Pancreas (tissue), 10 donors: ENCODE measurements at regions not wholly inside any gene's neighbourhood (a gene's known extent, or its start where the extent isn't known, plus 50 kb on each side); places are given as distances from the start of the nearest gene placed in this dataset.

Experiments used
- ATAC-seq, 4 donors: fragments of 200-7000 bp; cut with Tn5 transposase; one replicate each; pipeline versions ENCODE4 v1.8.0 to v1.9.1; 2020; ENCODE audit warnings: mild to moderate bottlenecking in 4 of 4, moderate library complexity in 4 of 4
- DNase-seq, 6 donors: peaks; one replicate each; pipeline ENCODE4 v3.0.0-alpha.2; 2020
- FAIRE-seq: peaks from 2 replicates; lab custom pipeline; 2012; peaks lifted over from hg19 to GRCh38; lab: Jason Lieb, UNC
- H3K27ac ChIP-seq, 4 donors: fragments of 200-600 bp; sonication (generic); 1 replicate in 3 of 4; 2 replicates in 1 of 4; pipeline versions ENCODE4 v1.5.0 to v1.8.0; 2020
- H3K27me3 ChIP-seq, 4 donors: fragments of 200-600 bp; one replicate each; pipeline ENCODE4 v1.8.0; 2021
- H3K36me3 ChIP-seq, 3 donors: fragments of 200-600 bp; sonication (generic) in 1 of 3; one replicate each; pipeline versions ENCODE4 v1.5.0 to v1.8.0; 2020 to 2021
- H3K4me1 ChIP-seq, 3 donors: fragments of 200-600 bp; one replicate each; pipeline ENCODE4 v1.8.0; 2021
- H3K4me3 ChIP-seq, 4 donors: fragments of 200-600 bp; sonication (generic) in 2 of 4; one replicate each; pipeline versions ENCODE4 v1.5.0 to v1.8.0; 2020 to 2021
- H3K9me3 ChIP-seq, 4 donors: fragments of 200-600 bp; one replicate each; pipeline ENCODE4 v1.8.0; 2021
- WGBS, 2 donors: extraction: QIAGEN DNeasy Blood & Tissue Kit; methylation state at CpG; one replicate each; pipeline ENCODE4 v1.1.7; 2013; 5-methylcytosine and 5-hydroxymethylcytosine counted together
- intact Hi-C, 3 donors: fragments of 100-400 bp; cut with DNase I; formaldehyde crosslinking; loops; one replicate each; pipeline versions ENCODE4 v1.11.1 to v1.14.2; 2022
- TF ChIP-seq, protein P1 (sequence below), 4 donors: fragments of 200-600 bp; sonication (generic) in 3 of 4; IDR thresholded peaks; one replicate each; pipeline versions ENCODE4 v1.5.0 to v1.8.0; 2021; ENCODE audit warnings: antibody characterized with exemption in 4 of 4
- donor health status: healthy with polysubstance abuse.
- donor health status: DM: no; HTN: no; CAD: no; lungs with moderate emphysema.
- donor health status: DM: no; HTN: no; CAD: no.
- donor health status: control.
- donor health status: control.
- donor health status: Bipolar disorder and iron deficiency.
- donor health status: DM: yes; HTN: yes; CAD: no.
- donor health status: DM: no; HTN: no; CAD: no.
- donor health status: DM: no; HTN: no; CAD: no.
- donor health status: DM: yes; HTN: yes; CAD: no.

DNA sequence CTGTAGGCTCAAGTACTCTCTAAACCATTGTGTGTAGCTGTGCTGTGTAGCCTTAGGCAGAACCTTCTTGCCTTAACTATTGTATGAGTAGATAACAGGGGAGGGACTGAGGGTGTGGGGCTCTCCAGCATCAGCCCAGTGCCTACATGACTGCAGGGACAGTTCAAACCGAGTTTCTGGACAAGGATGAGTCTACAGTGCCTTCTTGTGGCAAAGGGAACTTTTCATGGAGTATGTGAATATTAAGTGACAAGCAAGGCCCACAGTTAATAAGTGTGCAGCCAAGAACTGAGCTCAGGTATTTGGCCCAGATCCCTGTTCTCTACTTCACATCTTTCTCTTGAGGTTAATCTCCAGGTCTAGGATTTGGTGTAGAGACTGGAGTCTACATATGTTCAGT lies 424.4 kb upstream of the LARGE1 start:
- no peaks in the 10 kb centered on the region for H3K9me3 ChIP-seq
- H3K4me3 ChIP-seq: no peak overlapping the region
- intact Hi-C loops: no loop called here
- H3K27ac ChIP-seq: no peak overlapping the region
- no peaks in the 10 kb centered on the region for H3K27me3 ChIP-seq
- TF ChIP-seq, protein P1, sequence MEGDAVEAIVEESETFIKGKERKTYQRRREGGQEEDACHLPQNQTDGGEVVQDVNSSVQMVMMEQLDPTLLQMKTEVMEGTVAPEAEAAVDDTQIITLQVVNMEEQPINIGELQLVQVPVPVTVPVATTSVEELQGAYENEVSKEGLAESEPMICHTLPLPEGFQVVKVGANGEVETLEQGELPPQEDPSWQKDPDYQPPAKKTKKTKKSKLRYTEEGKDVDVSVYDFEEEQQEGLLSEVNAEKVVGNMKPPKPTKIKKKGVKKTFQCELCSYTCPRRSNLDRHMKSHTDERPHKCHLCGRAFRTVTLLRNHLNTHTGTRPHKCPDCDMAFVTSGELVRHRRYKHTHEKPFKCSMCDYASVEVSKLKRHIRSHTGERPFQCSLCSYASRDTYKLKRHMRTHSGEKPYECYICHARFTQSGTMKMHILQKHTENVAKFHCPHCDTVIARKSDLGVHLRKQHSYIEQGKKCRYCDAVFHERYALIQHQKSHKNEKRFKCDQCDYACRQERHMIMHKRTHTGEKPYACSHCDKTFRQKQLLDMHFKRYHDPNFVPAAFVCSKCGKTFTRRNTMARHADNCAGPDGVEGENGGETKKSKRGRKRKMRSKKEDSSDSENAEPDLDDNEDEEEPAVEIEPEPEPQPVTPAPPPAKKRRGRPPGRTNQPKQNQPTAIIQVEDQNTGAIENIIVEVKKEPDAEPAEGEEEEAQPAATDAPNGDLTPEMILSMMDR (IDR thresholded peaks at IDR 0.05): no peak
- H3K36me3 ChIP-seq: no peaks in the 10 kb centered on the region
- ATAC-seq: no peak
- 0 to 7% methylated on average over 1 of the region's 1 CpG for WGBS, 2 donors
- no peaks in the 10 kb centered on the region for H3K4me1 ChIP-seq
- no peak for FAIRE-seq
- no peak for DNase-seq

DNA sequence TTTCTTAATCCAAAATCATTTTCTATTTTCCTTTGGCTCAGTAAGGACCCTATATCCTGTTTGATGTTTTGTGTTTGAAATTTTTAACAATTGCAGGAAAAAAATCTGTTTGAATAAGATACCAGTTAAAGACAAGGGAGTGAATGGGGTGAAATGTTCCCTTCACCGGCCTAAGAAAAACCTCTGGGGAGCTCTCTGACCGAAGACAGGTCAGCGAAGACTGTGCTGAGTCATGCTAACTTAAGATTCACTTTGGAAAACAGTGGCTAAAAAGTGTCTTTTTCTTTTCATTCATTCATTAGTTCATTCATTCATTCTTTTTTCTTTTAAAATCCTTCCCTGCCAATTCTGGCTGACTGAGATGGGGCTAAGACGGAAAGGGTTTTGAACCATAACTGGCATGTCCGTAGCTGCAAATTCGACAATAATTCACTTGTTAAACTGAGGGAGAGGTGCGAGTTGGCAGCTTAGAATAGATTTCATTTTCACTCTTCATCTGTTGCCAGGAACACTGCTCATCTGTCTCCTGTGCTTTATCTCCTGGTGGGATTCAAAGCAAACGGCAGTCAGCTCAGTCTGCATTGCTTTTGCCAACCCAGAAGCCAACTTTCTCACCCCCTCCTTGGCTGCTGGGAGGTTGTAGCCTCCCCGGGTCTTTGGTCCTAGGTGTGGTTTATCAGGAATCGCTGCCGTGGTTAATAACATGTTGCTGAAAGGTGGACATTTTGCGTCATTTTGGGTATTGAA lies 434.0 kb upstream of the LARGE1 start:
- H3K4me1 ChIP-seq: no peaks in the 10 kb centered on the region
- intact Hi-C loops: no loop called here
- peaks cover 0 to 20% (median 2%) of the 10 kb centered on the region in 4 donors for H3K27me3 ChIP-seq
- no peak overlapping the region for H3K27ac ChIP-seq
- TF ChIP-seq, protein P1 (IDR thresholded peaks at IDR 0.05): no peak
- H3K9me3 ChIP-seq: no peaks in the 10 kb centered on the region
- no peak overlapping the region for H3K4me3 ChIP-seq
- DNase-seq (no peak), ATAC-seq (no peak), FAIRE-seq (no peak)
- H3K36me3 ChIP-seq: no peaks in the 10 kb centered on the region
- 65 to 70% methylated on average over 12 of the region's 12 CpGs for WGBS, 2 donors

DNA sequence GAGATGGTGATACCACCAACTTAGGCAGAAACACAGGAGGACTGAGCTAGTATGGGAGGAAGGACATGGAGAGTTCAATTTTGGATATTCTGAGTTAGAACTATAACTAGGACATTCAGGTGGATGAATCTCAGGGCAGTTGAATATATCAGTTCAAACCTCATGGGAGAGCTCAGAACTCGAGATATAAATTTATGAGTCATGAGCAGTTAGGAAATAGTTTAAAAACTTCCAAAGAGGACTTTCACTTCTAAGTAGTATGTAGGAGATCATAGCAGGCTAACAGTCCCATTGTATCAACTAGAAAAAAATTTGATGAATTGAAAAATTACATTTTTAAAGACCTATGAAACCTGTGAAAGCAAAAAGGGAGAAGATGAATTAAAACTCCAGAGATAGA lies 436.2 kb upstream of the LARGE1 start:
- DNase-seq: no peak
- Histone ChIP-seq H3K4me3 (no peak overlapping the region), H3K27ac (no peak overlapping the region), H3K27me3 (peaks cover 0 to 20% (median 2%) of the 10 kb centered on the region in 4 donors), H3K9me3 (no peaks in the 10 kb centered on the region), H3K4me1 (no peaks in the 10 kb centered on the region), H3K36me3 (no peaks in the 10 kb centered on the region)
- intact Hi-C loops: no loop called here
- WGBS, 2 donors: 14 to 45% methylated on average over 1 of the region's 1 CpG
- FAIRE-seq: no peak
- TF ChIP-seq, protein P1 (IDR thresholded peaks at IDR 0.05): no peak
- ATAC-seq: no peak

DNA sequence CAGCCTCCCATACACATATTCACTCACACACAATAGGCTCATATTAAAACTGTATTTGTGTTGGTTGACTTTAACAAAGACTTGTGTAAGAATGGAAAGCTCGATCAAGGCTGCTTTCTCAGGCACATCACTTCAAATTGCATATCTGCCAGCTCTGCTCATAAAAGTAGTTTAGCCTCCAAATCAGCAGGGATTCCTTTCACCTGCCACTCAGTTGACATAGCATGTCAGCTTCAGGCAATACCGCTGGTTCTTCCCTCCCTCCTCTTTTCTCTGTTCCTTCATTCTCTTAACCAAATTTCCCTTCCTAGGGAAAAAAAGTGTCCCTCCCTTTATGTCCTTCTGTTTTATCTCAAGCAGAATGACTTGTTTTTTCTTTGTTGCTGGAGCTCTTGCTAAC lies 450.4 kb upstream of the LARGE1 start:
- Histone ChIP-seq H3K9me3 (no peaks in the 10 kb centered on the region), H3K27me3 (no peaks in the 10 kb centered on the region), H3K4me3 (no peak overlapping the region), H3K4me1 (no peaks in the 10 kb centered on the region), H3K36me3 (no peaks in the 10 kb centered on the region), H3K27ac (no peak overlapping the region)
- no peak for DNase-seq
- intact Hi-C loops: no loop called here
- FAIRE-seq: no peak
- WGBS, 2 donors: 57 to 71% methylated on average over 2 of the region's 2 CpGs
- no peak for ATAC-seq
- TF ChIP-seq, protein P1 (IDR thresholded peaks at IDR 0.05): no peak

DNA sequence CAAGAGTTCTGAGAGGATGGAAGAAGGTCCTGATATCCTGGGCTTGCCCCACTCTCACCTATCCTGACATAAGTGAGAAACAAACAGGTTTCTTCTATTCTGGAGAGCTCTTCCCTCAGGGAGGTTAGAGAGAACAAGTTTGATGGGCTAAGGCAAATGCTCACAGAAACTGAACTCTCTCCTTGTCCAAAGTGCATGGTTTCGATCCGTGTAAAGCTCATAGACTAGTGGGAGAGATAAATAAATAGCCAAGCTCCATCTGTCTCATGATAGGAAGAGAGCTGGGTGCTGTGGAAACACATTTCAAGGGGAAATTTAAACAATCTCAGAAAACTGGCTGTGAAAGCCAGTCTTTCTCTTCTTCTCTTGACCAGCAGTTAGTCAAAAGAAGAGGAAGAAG lies 459.5 kb upstream of the LARGE1 start:
- intact Hi-C loops: no loop called here
- DNase-seq (no peak), ATAC-seq (no peak), FAIRE-seq (no peak)
- H3K36me3 ChIP-seq: no peaks in the 10 kb centered on the region
- 36 to 58% methylated on average over 2 of the region's 2 CpGs for WGBS, 2 donors
- no peaks in the 10 kb centered on the region for H3K27me3 ChIP-seq
- no peak overlapping the region for H3K4me3 ChIP-seq
- no peak overlapping the region for H3K27ac ChIP-seq
- TF ChIP-seq, protein P1 (IDR thresholded peaks at IDR 0.05): no peak
- no peaks in the 10 kb centered on the region for H3K4me1 ChIP-seq
- no peaks in the 10 kb centered on the region for H3K9me3 ChIP-seq
